Neural cell (in vitro differentiated cells): ENCODE measurements at regions not wholly inside any gene's neighbourhood (a gene's known extent, or its start where the extent isn't known, plus 50 kb on each side); places are given as distances from the start of the nearest gene placed in this dataset.

Experiments used
- H2AFZ ChIP-seq: fragments of 200-600, 300-800 bp; sonication (generic), shearing (Covaris generic); 2 replicates; pipeline ENCODE4 v1.6.0; 2014; ENCODE audit warnings: low read depth, mild to moderate bottlenecking, antibody characterized with exemption, low read length, moderate library complexity
- H3F3A ChIP-seq: fragments of 200-600 bp; shearing (Covaris generic); 2 replicates; pipeline ENCODE4 v1.6.1; 2016; ENCODE audit warnings: mild to moderate bottlenecking, moderate library complexity, mixed read lengths, antibody characterized with exemption, low read length; ENCODE audit not compliant: insufficient read depth, poor library complexity, severe bottlenecking
- H3K27ac ChIP-seq: fragments of 200-600, 300-800 bp; sonication (generic), shearing (Covaris generic); 2 replicates; pipeline ENCODE4 v1.5.1; 2014; ENCODE audit warnings: mild to moderate bottlenecking, low read length, moderate library complexity
- H3K27me3 ChIP-seq: fragments of 300-800, 200-600 bp; sonication (generic), shearing (Covaris generic); 2 replicates; pipeline ENCODE4 v1.6.0; 2014; ENCODE audit warnings: mild to moderate bottlenecking, low read depth, low read length, moderate library complexity; ENCODE audit not compliant: insufficient read depth
- H3K36me3 ChIP-seq: fragments of 300-800, 200-600 bp; sonication (generic), shearing (Covaris generic); 2 replicates; pipeline ENCODE4 v1.5.1; 2014; ENCODE audit warnings: mild to moderate bottlenecking, antibody characterized with exemption, low read length, moderate library complexity; ENCODE audit not compliant: insufficient read depth
- H3K4me2 ChIP-seq: fragments of 300-800, 200-600 bp; sonication (generic), shearing (Covaris generic); 2 replicates; pipeline ENCODE4 v1.6.0; 2014; ENCODE audit warnings: mild to moderate bottlenecking, low read length
- H3K4me3 ChIP-seq: fragments of 300-800, 200-600 bp; sonication (generic), shearing (Covaris generic); 2 replicates; pipeline ENCODE4 v1.5.1; 2014; ENCODE audit warnings: mild to moderate bottlenecking, low read length, moderate library complexity
- H3K79me2 ChIP-seq: fragments of 200-600 bp; shearing (Covaris generic); replicated peaks from 2 replicates; pipeline ENCODE4 v1.6.0; 2014; ENCODE audit warnings: mild to moderate bottlenecking, low read length, moderate library complexity; ENCODE audit not compliant: insufficient read depth
- H3K9ac ChIP-seq: fragments of 300-800, 200-600 bp; sonication (generic), shearing (Covaris generic); 2 replicates; pipeline ENCODE4 v1.6.1; 2016; ENCODE audit warnings: mild to moderate bottlenecking, low read length, mixed read lengths
- H3K9me2 ChIP-seq: fragments of 200-600 bp; shearing (Covaris generic); 2 replicates; pipeline ENCODE4 v1.6.1; 2016; ENCODE audit warnings: mild to moderate bottlenecking, low read length, mixed read lengths; ENCODE audit not compliant: insufficient read depth
- H3K9me3 ChIP-seq: fragments of 200-600, 300-800 bp; sonication (generic), shearing (Covaris generic); 2 replicates; pipeline ENCODE4 v1.6.1; 2016; ENCODE audit warnings: mild to moderate bottlenecking, mixed run types, low read length, moderate library complexity, mixed read lengths
- H4K20me1 ChIP-seq: fragments of 200-600 bp; shearing (Covaris generic); 2 replicates; pipeline ENCODE4 v1.6.1; 2016; ENCODE audit warnings: mild to moderate bottlenecking, mixed run types; ENCODE audit not compliant: insufficient read depth
- EP300 ChIP-seq: fragments of 450-650 bp; conservative IDR thresholded peaks from 2 replicates; pipeline ENCODE4 v1.6.1; 2014; ENCODE audit warnings: antibody characterized with exemption, mild to moderate bottlenecking, moderate library complexity; ENCODE audit not compliant: poor library complexity, severe bottlenecking
- EZH2 ChIP-seq: fragments of 200-600, 300-800 bp; shearing (Covaris generic), sonication (generic); IDR thresholded peaks from 2 replicates; pipeline ENCODE4 v1.6.1; 2014; ENCODE audit warnings: antibody characterized with exemption, low read length, borderline replicate concordance, mild to moderate bottlenecking; ENCODE audit not compliant: insufficient read depth, poor library complexity, severe bottlenecking
- MXI1 ChIP-seq: fragments of 450-650 bp; conservative IDR thresholded peaks from 2 replicates; pipeline ENCODE4 v1.6.1; 2014; ENCODE audit warnings: antibody characterized with exemption, mild to moderate bottlenecking; ENCODE audit not compliant: poor library complexity, severe bottlenecking
- POLR2AphosphoS5 ChIP-seq: IDR thresholded peaks from 2 replicates; pipeline ENCODE4 v1.6.1; 2012
- RAD21 ChIP-seq: fragments of 450-650 bp; conservative IDR thresholded peaks from 2 replicates; pipeline ENCODE4 v1.6.1; 2014; ENCODE audit warnings: antibody characterized with exemption, mild to moderate bottlenecking, moderate library complexity
- SMC3 ChIP-seq: fragments of 450-650 bp; conservative IDR thresholded peaks from 2 replicates; pipeline ENCODE4 v1.6.1; 2014; ENCODE audit warnings: antibody characterized with exemption, mild to moderate bottlenecking, moderate library complexity; ENCODE audit not compliant: poor library complexity
- TAF1 ChIP-seq: IDR thresholded peaks from 2 replicates; pipeline ENCODE4 v1.6.1; 2012; ENCODE audit warnings: low read depth
- TF ChIP-seq, protein P1 (sequence below): fragments of 450-650 bp; IDR thresholded peaks from 2 replicates; pipeline ENCODE4 v1.5.1; 2014; ENCODE audit warnings: antibody characterized with exemption, mild to moderate bottlenecking, moderate library complexity; ENCODE audit not compliant: poor library complexity, severe bottlenecking
- TF ChIP-seq, protein P2 (sequence below): IDR thresholded peaks from 2 replicates; pipeline ENCODE4 v1.6.1; 2012; ENCODE audit warnings: borderline replicate concordance

DNA sequence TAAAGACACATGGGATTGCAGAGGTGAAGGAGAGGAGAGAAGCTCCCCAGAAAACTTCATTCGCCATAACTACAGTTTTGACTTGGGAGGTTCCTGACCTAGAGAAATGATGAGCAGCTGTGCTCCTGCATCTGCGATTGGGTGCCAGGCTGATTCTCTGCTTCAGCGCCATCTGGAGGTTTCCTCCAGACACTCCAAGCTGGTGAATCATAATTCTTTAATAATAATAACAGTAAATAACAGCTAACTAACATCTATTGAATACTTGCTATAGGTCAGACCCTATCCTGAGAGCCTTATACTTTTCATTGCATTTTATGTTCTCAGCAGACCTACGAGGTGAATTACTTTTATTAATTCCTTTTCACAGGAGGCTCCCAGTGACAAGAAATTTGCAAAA is 575.8 kb downstream of the TOX3 start:
- TF ChIP-seq POLR2AphosphoS5 (no peak), EZH2 (no peak), TAF1 (no peak), MXI1 (no peak), RAD21 (peak; percentile 39), EP300 (no peak), SMC3 (peak; percentile 46)
- TF ChIP-seq, protein P1, sequence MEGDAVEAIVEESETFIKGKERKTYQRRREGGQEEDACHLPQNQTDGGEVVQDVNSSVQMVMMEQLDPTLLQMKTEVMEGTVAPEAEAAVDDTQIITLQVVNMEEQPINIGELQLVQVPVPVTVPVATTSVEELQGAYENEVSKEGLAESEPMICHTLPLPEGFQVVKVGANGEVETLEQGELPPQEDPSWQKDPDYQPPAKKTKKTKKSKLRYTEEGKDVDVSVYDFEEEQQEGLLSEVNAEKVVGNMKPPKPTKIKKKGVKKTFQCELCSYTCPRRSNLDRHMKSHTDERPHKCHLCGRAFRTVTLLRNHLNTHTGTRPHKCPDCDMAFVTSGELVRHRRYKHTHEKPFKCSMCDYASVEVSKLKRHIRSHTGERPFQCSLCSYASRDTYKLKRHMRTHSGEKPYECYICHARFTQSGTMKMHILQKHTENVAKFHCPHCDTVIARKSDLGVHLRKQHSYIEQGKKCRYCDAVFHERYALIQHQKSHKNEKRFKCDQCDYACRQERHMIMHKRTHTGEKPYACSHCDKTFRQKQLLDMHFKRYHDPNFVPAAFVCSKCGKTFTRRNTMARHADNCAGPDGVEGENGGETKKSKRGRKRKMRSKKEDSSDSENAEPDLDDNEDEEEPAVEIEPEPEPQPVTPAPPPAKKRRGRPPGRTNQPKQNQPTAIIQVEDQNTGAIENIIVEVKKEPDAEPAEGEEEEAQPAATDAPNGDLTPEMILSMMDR, result peak; percentile 50
- TF ChIP-seq, protein P2, sequence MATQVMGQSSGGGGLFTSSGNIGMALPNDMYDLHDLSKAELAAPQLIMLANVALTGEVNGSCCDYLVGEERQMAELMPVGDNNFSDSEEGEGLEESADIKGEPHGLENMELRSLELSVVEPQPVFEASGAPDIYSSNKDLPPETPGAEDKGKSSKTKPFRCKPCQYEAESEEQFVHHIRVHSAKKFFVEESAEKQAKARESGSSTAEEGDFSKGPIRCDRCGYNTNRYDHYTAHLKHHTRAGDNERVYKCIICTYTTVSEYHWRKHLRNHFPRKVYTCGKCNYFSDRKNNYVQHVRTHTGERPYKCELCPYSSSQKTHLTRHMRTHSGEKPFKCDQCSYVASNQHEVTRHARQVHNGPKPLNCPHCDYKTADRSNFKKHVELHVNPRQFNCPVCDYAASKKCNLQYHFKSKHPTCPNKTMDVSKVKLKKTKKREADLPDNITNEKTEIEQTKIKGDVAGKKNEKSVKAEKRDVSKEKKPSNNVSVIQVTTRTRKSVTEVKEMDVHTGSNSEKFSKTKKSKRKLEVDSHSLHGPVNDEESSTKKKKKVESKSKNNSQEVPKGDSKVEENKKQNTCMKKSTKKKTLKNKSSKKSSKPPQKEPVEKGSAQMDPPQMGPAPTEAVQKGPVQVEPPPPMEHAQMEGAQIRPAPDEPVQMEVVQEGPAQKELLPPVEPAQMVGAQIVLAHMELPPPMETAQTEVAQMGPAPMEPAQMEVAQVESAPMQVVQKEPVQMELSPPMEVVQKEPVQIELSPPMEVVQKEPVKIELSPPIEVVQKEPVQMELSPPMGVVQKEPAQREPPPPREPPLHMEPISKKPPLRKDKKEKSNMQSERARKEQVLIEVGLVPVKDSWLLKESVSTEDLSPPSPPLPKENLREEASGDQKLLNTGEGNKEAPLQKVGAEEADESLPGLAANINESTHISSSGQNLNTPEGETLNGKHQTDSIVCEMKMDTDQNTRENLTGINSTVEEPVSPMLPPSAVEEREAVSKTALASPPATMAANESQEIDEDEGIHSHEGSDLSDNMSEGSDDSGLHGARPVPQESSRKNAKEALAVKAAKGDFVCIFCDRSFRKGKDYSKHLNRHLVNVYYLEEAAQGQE, result no peak
- H3K9me3 ChIP-seq, result no peaks in the 10 kb centered on the region
- no peak overlapping the region for H3K4me3 ChIP-seq
- H3K27me3 ChIP-seq, result no peaks in the 10 kb centered on the region
- no peak overlapping the region for H3K4me2 ChIP-seq
- no peaks in the 10 kb centered on the region for H3K9me2 ChIP-seq
- H3K9ac ChIP-seq, result no peak overlapping the region
- H3F3A ChIP-seq, result no peaks in the 10 kb centered on the region
- no peaks in the 10 kb centered on the region for H3K79me2 ChIP-seq
- H2AFZ ChIP-seq, result no peak overlapping the region
- no peaks in the 10 kb centered on the region for H3K36me3 ChIP-seq
- no peak overlapping the region for H3K27ac ChIP-seq
- no peaks in the 10 kb centered on the region for H4K20me1 ChIP-seq

DNA sequence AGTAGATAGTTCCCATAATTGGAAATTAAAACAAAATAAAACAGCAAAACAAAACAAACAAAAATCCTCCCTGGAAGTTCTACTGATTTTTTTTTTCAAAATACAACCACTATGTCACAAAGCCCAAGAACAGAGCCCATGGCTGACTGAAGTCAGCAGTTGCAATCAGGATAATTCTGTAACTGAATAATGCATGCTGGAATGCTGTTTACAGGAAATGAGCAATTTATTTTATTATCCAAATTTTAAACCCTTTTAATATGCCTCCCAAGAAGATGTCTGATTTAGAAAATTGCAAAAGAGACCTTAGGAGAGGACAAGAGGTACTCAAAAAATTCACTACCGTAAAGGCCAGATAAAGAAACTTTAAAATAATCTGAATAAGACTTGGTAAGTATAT is 578.2 kb downstream of the TOX3 start:
- no peak overlapping the region for H3K4me3 ChIP-seq
- H3K9ac ChIP-seq, result no peak overlapping the region
- H4K20me1 ChIP-seq, result no peaks in the 10 kb centered on the region
- no peak overlapping the region for H3K27ac ChIP-seq
- H3K36me3 ChIP-seq, result no peaks in the 10 kb centered on the region
- H3K27me3 ChIP-seq, result no peaks in the 10 kb centered on the region
- H2AFZ ChIP-seq, result no peak overlapping the region
- no peak overlapping the region for H3K4me2 ChIP-seq
- TF ChIP-seq POLR2AphosphoS5 (no peak), EZH2 (no peak), RAD21 (no peak), TAF1 (no peak), SMC3 (no peak), EP300 (no peak), MXI1 (no peak)
- TF ChIP-seq, protein P1, result no peak
- TF ChIP-seq, protein P2, result no peak
- no peaks in the 10 kb centered on the region for H3F3A ChIP-seq
- H3K9me2 ChIP-seq, result no peaks in the 10 kb centered on the region
- no peaks in the 10 kb centered on the region for H3K9me3 ChIP-seq
- H3K79me2 ChIP-seq, result no peaks in the 10 kb centered on the region
